ENCODE measurements at regions not wholly inside any gene's neighbourhood (a gene's known extent, or its start where the extent isn't known, plus 50 kb on each side); places are given as distances from the start of the nearest gene placed in this dataset.

DNA sequence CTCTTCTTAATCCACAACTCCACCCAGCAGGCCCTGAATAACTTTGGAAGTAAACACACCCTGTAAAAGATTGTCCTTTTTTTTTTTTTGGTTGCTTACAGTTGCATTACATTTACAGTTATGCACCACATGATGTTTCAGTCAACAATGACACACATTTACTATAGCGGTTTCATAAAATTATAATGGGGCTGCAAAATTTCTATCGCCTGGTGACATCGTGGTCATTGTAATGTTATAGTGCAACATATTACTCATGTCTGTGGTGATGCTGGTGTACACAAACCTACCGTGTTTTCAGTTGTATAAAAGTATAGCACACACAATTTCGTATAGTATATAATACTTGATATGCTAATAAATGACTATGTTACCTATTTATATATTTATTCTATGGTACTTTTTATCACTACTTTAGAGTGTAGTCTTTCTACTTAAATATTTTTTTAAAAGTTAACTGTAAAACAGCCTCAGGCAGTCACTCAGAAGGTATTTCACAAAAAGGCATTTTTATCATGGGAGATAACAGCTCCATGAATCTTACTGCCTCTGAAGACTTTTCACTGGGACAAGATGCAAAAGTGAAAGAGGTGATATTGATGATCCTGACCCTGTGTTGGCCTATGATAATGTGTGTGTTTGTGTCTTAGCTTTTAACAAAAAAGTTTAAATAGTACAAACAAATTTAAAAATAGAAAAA lies 695.4 kb upstream of the CDH18 start:
- TF ChIP-seq, protein P1, sequence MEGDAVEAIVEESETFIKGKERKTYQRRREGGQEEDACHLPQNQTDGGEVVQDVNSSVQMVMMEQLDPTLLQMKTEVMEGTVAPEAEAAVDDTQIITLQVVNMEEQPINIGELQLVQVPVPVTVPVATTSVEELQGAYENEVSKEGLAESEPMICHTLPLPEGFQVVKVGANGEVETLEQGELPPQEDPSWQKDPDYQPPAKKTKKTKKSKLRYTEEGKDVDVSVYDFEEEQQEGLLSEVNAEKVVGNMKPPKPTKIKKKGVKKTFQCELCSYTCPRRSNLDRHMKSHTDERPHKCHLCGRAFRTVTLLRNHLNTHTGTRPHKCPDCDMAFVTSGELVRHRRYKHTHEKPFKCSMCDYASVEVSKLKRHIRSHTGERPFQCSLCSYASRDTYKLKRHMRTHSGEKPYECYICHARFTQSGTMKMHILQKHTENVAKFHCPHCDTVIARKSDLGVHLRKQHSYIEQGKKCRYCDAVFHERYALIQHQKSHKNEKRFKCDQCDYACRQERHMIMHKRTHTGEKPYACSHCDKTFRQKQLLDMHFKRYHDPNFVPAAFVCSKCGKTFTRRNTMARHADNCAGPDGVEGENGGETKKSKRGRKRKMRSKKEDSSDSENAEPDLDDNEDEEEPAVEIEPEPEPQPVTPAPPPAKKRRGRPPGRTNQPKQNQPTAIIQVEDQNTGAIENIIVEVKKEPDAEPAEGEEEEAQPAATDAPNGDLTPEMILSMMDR (IDR thresholded peaks at IDR 0.05): no peak
- TF ChIP-seq POLR2A (IDR thresholded peaks at IDR 0.05): no peak
